ENCODE measurements at regions not wholly inside any gene's neighbourhood (a gene's known extent, or its start where the extent isn't known, plus 50 kb on each side); places are given as distances from the start of the nearest gene placed in this dataset.
"Not testable (repeated sequence)": the region's sequence is repeated elsewhere in the genome, so short reads cannot be mapped to it uniquely, and the experiment has no call there.

DNA sequence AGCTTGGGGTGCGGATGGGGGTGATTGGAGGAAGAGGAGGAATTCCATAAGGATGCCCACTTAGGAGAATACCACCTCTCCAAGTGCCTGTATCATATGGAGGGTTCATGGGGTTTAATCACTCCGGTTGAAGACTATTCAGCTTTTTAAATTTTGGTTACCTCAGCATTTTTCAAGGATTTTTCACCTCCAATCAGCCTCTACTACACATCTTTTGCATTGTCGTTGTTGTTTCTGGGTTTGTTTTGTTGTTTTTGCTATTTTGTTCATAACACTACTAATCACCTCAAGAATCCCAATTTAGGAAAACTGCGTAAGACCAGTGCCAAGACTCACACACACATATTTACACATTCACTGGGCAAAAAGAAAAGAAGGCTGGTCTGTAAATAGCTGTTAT is 619.5 kb upstream of the CDH5 start:
- no peak for DNase-seq (ENCODE audit: low read depth in 2 of 2)

- DNase-seq (ENCODE audit: low read depth in 2 of 2): no peak
Measured at GRCh38 chr16:65745201-65745708, 621.2 kb upstream of the CDH5 start.

DNA sequence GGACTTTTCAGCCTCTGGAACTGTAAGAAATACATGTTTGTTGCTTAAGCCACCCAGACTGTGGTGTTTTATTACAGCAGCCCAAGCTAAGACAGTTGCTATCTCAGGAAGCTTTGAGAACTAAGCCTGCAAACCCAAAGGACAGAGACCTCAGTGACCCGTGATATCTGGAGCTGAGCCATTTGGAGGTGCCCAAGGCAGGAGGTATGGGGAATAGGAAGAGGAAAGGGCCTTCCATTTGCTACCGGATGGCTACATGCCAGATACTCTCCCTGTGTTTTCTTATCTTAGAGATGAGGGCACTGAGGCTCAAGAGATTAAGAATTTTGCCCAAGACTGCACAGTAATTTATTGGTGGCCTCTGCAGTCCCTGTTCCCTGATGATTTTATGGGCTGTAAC is 622.1 kb upstream of the CDH5 start:
- no peak for DNase-seq (ENCODE audit: low read depth in 2 of 2)

- no peak for DNase-seq (ENCODE audit: low read depth in 2 of 2)
Measured at GRCh38 chr16:65743558-65743957, 621.7 kb upstream of the CDH11 start.

GRCh38 chr16:65740711-65741110 is 618.8 kb upstream of the CDH11 start:
- DNase-seq (ENCODE audit: low read depth in 2 of 2): no peak

GRCh38 chr16:65739518-65739917 is 617.7 kb upstream of the CDH11 start:
- no peak for DNase-seq (ENCODE audit: low read depth in 2 of 2)

GRCh38 chr16:65737831-65738230 is 616.0 kb upstream of the CDH11 start:
- no peak for DNase-seq (ENCODE audit: low read depth in 2 of 2)

DNA sequence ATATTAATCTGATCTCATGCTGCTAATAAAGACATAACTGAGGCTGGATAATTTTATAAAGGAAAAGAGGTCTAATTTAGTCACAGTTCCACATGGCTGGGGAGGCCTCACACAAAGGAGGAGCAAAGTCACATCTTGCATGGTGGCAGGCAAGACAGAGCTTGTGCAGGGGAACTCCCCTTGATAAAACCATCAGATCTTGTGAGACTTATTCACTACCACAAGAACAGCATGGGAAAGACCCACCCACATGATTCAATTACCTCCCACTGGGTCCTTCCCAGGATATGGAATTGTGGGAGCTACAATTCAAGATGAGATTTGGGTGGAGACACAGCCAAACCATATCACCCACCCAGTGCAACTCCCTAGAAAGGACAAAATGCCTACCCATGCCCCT is 613.8 kb upstream of the CDH11 start:
- not testable (repeated sequence) for DNase-seq (ENCODE audit: low read depth in 2 of 2)

DNA sequence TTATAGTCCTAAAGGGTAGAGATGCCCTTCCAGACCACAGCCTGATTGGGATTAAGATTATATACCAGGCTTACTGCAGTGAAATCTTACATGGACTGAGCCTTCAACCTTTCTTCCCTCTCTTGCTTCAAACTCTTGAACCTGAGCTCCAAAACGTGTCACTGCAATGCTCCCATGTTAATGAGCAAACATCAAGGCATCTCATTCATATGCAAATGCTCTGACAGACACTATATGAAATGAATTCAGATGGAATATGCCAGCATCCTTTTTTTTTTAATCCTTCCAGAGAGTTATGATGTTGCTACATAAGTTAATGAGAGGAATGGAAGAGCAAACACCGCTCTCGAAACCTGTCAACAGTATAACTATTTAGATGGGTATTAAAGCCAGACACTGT is 611.9 kb upstream of the CDH11 start:
- DNase-seq (ENCODE audit: low read depth in 2 of 2): no peak

DNA sequence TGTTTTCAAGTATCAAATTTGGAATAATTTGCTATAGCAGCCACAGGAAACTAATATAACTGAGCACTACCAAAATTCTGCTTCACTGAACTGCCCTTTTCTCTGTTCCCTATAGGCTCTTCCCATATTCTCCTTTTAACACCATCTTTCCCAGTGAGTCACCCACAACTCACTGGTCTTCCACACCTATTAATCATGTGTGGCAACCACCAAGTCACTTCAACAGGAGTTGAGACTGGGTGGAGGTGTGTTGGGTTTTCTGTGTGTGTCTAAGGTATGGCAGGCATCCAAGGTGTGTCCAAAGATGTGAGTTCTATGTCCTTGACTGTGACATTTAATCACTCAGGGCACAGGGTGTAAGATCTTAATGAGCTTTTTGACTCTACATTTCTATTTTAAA is 610.0 kb upstream of the CDH11 start:
- no peak for DNase-seq (ENCODE audit: low read depth in 2 of 2)

DNA sequence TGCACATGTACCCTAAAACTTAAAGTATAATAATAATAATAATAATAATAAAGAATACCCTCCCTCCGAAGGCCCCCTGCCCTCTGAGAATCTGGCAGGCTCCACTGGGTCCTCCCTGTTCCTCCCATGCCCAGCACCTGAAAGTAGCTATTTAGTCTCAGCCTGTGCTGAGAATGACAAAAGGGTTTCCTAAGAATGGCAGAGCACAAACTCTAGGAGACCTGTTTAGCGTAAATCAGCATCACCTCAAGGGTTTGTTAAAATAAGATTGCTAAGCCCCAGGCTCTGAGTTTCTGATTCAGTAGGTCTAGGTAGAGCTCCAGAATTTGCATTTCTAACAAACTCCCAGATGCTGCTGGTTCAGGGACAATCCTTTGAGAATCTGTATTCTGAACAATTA is 606.8 kb upstream of the CDH11 start:
- no peak for DNase-seq (ENCODE audit: low read depth in 2 of 2)

GRCh38 chr16:65728167-65728566 is 606.3 kb upstream of the CDH11 start:
- no peak for DNase-seq (ENCODE audit: low read depth in 2 of 2)

- no peak for DNase-seq (ENCODE audit: low read depth in 2 of 2)
Measured at GRCh38 chr16:65727534-65728137, 605.8 kb upstream of the CDH11 start.

GRCh38 chr16:65725156-65725845 is 603.4 kb upstream of the CDH11 start:
- no peak for DNase-seq (ENCODE audit: low read depth in 2 of 2)

DNA sequence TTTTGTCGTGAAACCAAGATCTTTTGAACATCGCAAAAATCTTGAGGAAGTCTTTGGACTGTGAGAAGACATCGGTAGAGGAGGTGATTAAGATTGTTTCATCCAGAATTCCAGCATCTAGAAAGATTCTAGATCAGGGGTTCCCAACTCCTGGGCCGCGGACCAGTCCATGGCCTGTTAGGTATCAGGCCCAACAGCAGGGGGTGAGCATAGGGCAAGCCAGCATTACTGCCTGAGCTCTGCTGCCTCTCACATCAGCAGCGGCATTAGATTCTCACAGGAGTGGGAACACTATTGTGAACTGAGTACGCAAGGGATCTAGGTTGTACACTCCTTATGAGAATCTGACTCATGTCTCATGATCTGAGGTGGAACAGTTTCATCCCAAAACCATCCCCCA is 600.6 kb upstream of the CDH11 start:
- no peak for DNase-seq (ENCODE audit: low read depth in 2 of 2)

DNA sequence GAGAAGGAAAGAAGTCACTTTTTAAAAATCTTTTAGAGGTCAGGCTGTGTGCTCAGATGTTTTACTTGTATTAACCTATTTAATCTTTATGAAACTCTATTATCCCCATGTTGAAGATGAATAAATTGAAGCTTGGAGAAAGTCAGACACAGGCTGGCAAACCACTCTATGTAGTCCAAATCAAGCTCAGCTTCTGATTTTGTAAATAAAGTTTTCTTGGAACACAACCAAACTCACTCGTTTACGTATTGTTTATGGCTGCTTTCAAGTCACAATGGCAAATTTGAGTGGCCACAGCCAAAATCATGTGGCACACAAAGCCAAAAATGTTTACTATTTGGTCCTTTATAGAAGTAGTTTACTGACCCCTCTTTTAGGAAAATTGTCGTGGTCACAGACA is 596.0 kb upstream of the CDH11 start:
- DNase-seq (ENCODE audit: low read depth in 2 of 2): no peak

DNA sequence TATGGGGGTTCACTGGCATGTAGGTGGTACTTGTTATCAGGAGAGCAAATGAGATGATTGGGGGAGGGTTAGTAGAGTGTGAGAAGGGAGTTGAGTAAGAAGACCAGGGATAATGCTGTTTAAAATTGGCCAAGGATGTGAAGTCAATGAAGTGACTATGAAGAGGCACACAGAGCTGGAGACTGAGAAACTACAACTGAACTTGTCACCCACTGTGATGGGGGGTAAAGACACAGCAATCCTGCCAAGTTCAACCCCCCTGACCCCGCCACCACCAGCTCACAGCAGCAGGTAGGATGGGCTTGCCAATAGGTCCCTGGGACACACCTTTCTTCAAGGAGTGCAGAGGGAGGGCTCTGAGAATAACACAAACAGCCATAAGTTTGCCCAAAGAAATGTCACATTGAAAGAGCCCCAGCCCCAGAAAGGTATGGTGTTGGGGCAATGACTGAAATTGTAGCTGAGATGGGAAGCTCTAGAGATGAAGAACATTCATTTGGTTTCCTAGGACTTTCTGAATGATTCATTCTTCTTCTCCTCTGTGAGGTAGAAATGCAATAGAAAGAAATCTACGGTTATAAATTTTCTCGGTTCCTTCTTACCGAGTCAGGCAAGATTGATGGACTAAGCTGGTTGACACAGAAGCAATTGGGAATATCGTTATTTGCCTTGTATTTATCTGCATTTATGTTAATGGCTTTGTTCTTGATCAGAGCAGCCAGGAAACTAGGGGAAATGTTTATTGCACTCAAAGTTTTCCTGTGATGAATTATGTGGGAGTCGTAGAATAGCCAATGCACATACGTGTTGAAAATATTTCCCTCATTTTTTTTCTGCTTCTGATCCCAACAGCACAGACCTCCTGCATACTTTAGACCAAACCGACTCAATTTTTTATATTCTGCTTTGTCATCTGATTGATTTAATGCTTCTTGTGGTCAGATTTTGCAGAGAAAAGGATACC is 595.2 kb upstream of the CDH11 start:
- no peak for DNase-seq (ENCODE audit: low read depth in 2 of 2)

DNA sequence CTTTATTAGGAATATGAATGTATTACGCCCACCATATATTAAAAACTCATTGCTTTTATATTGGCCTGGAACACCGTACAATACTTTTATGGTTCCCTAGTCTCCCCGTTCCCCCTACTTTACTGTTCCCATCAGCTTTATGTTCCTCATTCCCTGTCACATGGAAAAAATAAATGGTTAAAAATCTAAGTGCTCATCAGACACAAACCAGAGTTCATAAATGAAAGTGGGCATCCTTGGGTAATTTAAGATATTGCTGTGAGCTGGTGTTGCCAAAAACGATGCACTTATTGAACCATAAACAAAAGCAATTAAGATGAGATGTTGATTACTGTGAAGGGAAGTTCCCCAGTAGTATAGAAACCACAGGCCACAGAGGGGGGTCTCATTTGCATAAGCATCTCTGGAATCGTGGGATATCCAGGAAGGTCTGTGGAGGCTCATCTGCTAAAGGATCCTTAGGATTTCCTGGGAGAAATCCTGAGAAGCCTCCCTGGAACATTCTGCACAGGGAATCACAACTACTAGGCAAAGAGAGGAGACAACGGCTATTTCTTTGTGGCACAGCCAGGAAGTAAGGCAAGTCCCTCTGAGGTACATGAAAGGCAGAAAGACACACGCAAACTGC is 591.4 kb upstream of the CDH11 start:
- no peak for DNase-seq (ENCODE audit: low read depth in 2 of 2)

DNA sequence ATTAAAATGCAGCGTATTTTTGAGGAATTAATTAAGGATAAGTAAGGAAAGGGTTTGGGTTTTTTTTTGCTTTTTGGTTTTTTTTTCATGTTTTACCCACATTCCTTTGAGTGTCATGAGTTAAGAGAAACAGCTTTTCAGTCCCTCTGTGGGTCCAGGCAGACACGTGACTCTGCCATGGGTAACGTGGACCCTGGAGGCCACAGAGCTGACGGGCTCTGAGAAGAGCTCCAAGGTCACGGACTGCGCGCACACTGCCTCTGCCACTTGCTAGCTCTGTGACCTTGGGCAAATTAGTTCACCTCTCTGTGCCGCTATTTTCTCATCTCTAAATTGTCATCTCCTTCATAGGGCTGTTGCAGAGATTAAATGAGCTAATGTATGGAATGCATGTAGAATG is 588.2 kb upstream of the CDH11 start:
- DNase-seq (ENCODE audit: low read depth in 2 of 2): no peak

GRCh38 chr16:65704866-65705265 is 583.0 kb upstream of the CDH11 start:
- DNase-seq (ENCODE audit: low read depth in 2 of 2): no peak

- no peak for DNase-seq (ENCODE audit: low read depth in 2 of 2)
Measured at GRCh38 chr16:65702707-65703402, 581.0 kb upstream of the CDH11 start.
